GM21381 (cell line): ENCODE measurements at regions not wholly inside any gene's neighbourhood (a gene's known extent, or its start where the extent isn't known, plus 50 kb on each side); places are given as distances from the start of the nearest gene placed in this dataset.
"Not testable (repeated sequence)": the region's sequence is repeated elsewhere in the genome, so short reads cannot be mapped to it uniquely, and the experiment has no call there.

ENCODE experiments used
- ATAC-seq: cut with Tn5 transposase; IDR thresholded peaks from one replicate; pipeline ENCODE4 v1.9.1; 2021; ENCODE audit warnings: mild to moderate bottlenecking, moderate library complexity; ENCODE audit not compliant: unreplicated experiment

GRCh38 chrX:23458957-23459356 lies 124.3 kb downstream of the PTCHD1 start:
- not testable (repeated sequence) for ATAC-seq

- ATAC-seq, result no peak
Observed at GRCh38 chrX:23465105-23465791, 130.6 kb downstream of the PTCHD1 start.

GRCh38 chrX:23465985-23466384 lies 131.3 kb downstream of the PTCHD1 start:
- ATAC-seq, result no peak

GRCh38 chrX:23478056-23478455 lies 143.4 kb downstream of the PTCHD1 start:
- no peak for ATAC-seq

GRCh38 chrX:23478561-23478960 lies 143.9 kb downstream of the PTCHD1 start:
- ATAC-seq, result no peak

GRCh38 chrX:23482561-23482960 lies 147.9 kb downstream of the PTCHD1 start:
- no peak for ATAC-seq

GRCh38 chrX:23483396-23483795 lies 148.7 kb downstream of the PTCHD1 start:
- ATAC-seq, result no peak

GRCh38 chrX:23493941-23494374 lies 159.3 kb downstream of the PTCHD1 start:
- ATAC-seq, result peak; percentile 70

GRCh38 chrX:23494741-23495140 lies 160.1 kb downstream of the PTCHD1 start:
- ATAC-seq, result no peak

GRCh38 chrX:23497919-23498318 lies 163.3 kb downstream of the PTCHD1 start:
- peak; percentile 53 for ATAC-seq

GRCh38 chrX:23501974-23502373 lies 165.3 kb upstream of the PRDX4 start:
- no peak for ATAC-seq

- no peak for ATAC-seq
Observed at GRCh38 chrX:23503835-23504539, 163.3 kb upstream of the PRDX4 start.

- ATAC-seq, result no peak
Observed at GRCh38 chrX:23504540-23504884, 162.8 kb upstream of the PRDX4 start.

- ATAC-seq, result no peak
Observed at GRCh38 chrX:23504895-23505294, 162.4 kb upstream of the PRDX4 start.

- ATAC-seq, result no peak
Observed at GRCh38 chrX:23505531-23506303, 161.6 kb upstream of the PRDX4 start.

GRCh38 chrX:23509256-23509655 lies 158.0 kb upstream of the PRDX4 start:
- ATAC-seq, result no peak

GRCh38 chrX:23511793-23512192 lies 155.5 kb upstream of the PRDX4 start:
- no peak for ATAC-seq

- no peak for ATAC-seq
Observed at GRCh38 chrX:23513121-23513520, 154.2 kb upstream of the PRDX4 start.

- no peak for ATAC-seq
Observed at GRCh38 chrX:23514082-23514481, 153.2 kb upstream of the PRDX4 start.

GRCh38 chrX:23515028-23515427 lies 152.3 kb upstream of the PRDX4 start:
- no peak for ATAC-seq

- not testable (repeated sequence) for ATAC-seq
Observed at GRCh38 chrX:23523026-23523657, 144.2 kb upstream of the PRDX4 start.
